ENCODE measurements at regions not wholly inside any gene's neighbourhood (a gene's known extent, or its start where the extent isn't known, plus 50 kb on each side); places are given as distances from the start of the nearest gene placed in this dataset.

DNA sequence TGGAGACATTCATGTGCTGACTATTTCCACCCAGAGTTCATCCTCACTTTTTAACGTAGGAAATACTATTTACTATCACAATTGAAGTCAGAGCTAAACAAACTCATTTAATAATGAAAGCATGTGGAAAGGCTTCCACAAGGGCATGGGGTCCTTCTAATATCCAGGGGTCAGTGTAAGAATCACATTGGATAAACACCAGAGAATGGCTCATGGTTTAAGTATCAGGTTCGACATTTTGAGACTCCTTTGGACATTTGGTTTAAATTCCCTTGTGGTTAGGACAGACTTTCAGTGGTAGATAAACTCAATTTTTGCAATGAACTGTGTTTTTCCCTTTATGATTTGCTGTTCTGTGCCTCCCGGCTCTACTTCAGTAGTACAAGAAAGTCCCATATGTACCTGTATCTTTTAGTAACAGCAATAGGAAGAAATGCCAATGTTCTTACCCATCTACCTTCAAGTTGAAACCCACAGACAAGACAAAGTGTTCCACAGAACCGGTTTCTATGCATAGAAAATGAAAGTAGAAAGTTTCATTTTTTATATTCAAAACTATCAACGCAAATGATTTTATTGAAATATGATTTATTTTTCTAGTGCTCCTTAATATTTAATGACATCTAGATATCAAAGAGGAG lies 589.0 kb upstream of the FAM241A start:
- Histone ChIP-seq H3K4me3 (ENCODE audit: low read depth in 1 of 2, low read length in 2 of 2) (no peak overlapping the region), H3K4me1 (ENCODE audit: control insufficient read depth in 1 of 2, insufficient read depth in 2 of 2, low read length in 2 of 2) (no peaks in the 10 kb centered on the region), H3K9me3 (ENCODE audit: control insufficient read depth in 1 of 2, low read length in 2 of 2) (no peaks in the 10 kb centered on the region), H3K27me3 (ENCODE audit: control insufficient read depth in 1 of 2, insufficient read depth in 2 of 2, low read length in 2 of 2) (no peaks in the 10 kb centered on the region), H3K27ac (ENCODE audit: low read depth, low read length) (no peak overlapping the region), H3K9ac (ENCODE audit: low read depth in 1 of 2, low read length in 2 of 2) (no peak overlapping the region), H3K36me3 (ENCODE audit: control insufficient read depth in 1 of 2, insufficient read depth in 2 of 2, low read length in 2 of 2) (no peaks in the 10 kb centered on the region)

DNA sequence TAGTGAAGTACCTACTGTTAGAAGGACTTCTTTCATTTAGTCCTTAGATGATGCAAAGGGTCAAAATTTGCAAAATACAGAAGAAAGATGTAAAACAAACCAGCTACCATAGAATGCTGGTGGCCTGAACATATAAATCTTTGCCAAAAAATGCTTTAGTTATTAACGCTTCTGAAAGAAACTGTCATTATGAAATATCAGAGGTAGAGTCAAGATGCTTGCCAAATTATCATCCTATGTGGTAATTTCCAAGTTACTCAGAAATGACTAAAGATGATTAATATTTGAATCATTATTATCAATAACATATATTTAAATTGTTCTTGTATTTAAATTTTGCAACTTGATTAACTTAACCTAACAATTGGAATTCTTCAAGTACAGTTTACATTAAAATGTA lies 588.4 kb upstream of the FAM241A start:
- H3K4me3 ChIP-seq (ENCODE audit: low read depth in 1 of 2, low read length in 2 of 2): no peak overlapping the region
- no peaks in the 10 kb centered on the region for H3K27me3 ChIP-seq (ENCODE audit: control insufficient read depth in 1 of 2, insufficient read depth in 2 of 2, low read length in 2 of 2)
- no peaks in the 10 kb centered on the region for H3K9me3 ChIP-seq (ENCODE audit: control insufficient read depth in 1 of 2, low read length in 2 of 2)
- no peaks in the 10 kb centered on the region for H3K4me1 ChIP-seq (ENCODE audit: control insufficient read depth in 1 of 2, insufficient read depth in 2 of 2, low read length in 2 of 2)
- H3K36me3 ChIP-seq (ENCODE audit: control insufficient read depth in 1 of 2, insufficient read depth in 2 of 2, low read length in 2 of 2): no peaks in the 10 kb centered on the region
- no peak overlapping the region for H3K27ac ChIP-seq (ENCODE audit: low read depth, low read length)
- no peak overlapping the region for H3K9ac ChIP-seq (ENCODE audit: low read depth in 1 of 2, low read length in 2 of 2)

DNA sequence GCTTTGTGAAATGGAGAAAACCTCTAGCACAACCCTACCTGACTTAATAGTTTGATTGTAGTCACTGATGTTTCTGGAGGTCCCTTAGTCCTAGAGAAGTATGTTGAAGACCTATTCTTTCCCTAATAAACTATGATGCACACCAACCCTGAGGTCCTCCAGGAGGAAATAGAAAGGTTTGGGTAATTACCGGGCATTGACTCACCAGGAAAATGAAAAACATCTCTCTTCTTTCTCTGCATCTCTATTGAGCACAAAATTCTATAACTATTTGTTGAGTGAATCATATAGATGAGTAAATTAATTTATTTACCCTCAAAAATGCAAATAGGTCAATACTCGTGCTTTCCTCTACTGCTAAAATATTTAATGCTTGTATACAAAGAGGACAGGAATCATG lies 582.4 kb upstream of the FAM241A start:
- Histone ChIP-seq H3K36me3 (ENCODE audit: control insufficient read depth in 1 of 2, insufficient read depth in 2 of 2, low read length in 2 of 2) (no peaks in the 10 kb centered on the region), H3K4me3 (ENCODE audit: low read depth in 1 of 2, low read length in 2 of 2) (no peak overlapping the region), H3K9ac (ENCODE audit: low read depth in 1 of 2, low read length in 2 of 2) (no peak overlapping the region), H3K9me3 (ENCODE audit: control insufficient read depth in 1 of 2, low read length in 2 of 2) (no peaks in the 10 kb centered on the region), H3K27ac (ENCODE audit: low read depth, low read length) (no peak overlapping the region), H3K4me1 (ENCODE audit: control insufficient read depth in 1 of 2, insufficient read depth in 2 of 2, low read length in 2 of 2) (no peaks in the 10 kb centered on the region), H3K27me3 (ENCODE audit: control insufficient read depth in 1 of 2, insufficient read depth in 2 of 2, low read length in 2 of 2) (no peaks in the 10 kb centered on the region)

DNA sequence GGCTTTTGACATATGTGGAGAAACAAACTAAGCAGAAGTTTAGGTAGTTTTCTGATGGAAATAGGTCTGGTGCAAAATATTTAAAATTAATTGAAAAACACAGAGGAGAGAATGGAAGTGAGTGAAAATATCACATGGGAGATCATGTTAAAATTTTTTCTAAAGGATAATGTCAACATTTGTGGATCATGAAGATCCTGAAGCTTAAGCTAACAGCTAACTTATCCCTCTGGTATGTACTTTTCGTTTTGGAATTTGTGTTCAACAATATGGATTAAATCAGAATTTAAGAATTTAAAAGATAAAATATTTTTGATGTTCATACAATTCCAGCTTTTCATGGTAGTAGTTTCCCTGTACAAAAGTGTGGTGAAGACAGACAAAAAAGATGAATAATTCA lies 572.8 kb upstream of the FAM241A start:
- Histone ChIP-seq H3K9ac (ENCODE audit: low read depth in 1 of 2, low read length in 2 of 2) (no peak overlapping the region), H3K4me3 (ENCODE audit: low read depth in 1 of 2, low read length in 2 of 2) (no peak overlapping the region), H3K36me3 (ENCODE audit: control insufficient read depth in 1 of 2, insufficient read depth in 2 of 2, low read length in 2 of 2) (no peaks in the 10 kb centered on the region), H3K4me1 (ENCODE audit: control insufficient read depth in 1 of 2, insufficient read depth in 2 of 2, low read length in 2 of 2) (no peaks in the 10 kb centered on the region), H3K27ac (ENCODE audit: low read depth, low read length) (no peak overlapping the region), H3K27me3 (ENCODE audit: control insufficient read depth in 1 of 2, insufficient read depth in 2 of 2, low read length in 2 of 2) (no peaks in the 10 kb centered on the region), H3K9me3 (ENCODE audit: control insufficient read depth in 1 of 2, low read length in 2 of 2) (no peaks in the 10 kb centered on the region)

DNA sequence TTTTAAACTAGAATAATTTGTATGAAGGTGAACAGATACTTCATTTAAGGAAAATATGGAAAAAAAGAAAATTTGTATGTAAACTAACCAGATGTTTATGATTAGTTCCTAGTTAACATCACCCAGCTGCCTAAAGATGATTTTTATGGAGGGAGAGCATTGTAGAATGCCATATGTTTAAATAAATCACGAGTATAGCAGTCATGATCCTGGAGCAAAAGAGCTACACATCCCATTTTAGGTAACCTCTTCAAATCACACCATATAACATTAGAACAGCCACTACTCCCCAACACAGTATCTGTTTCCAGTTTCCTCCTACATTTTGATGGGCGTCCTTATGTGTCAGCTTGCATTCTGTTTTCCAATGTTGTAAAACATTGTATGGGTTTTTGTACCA lies 571.9 kb upstream of the FAM241A start:
- no peaks in the 10 kb centered on the region for H3K27me3 ChIP-seq (ENCODE audit: control insufficient read depth in 1 of 2, insufficient read depth in 2 of 2, low read length in 2 of 2)
- H3K9me3 ChIP-seq (ENCODE audit: control insufficient read depth in 1 of 2, low read length in 2 of 2): no peaks in the 10 kb centered on the region
- H3K4me1 ChIP-seq (ENCODE audit: control insufficient read depth in 1 of 2, insufficient read depth in 2 of 2, low read length in 2 of 2): no peaks in the 10 kb centered on the region
- no peaks in the 10 kb centered on the region for H3K36me3 ChIP-seq (ENCODE audit: control insufficient read depth in 1 of 2, insufficient read depth in 2 of 2, low read length in 2 of 2)
- no peak overlapping the region for H3K9ac ChIP-seq (ENCODE audit: low read depth in 1 of 2, low read length in 2 of 2)
- no peak overlapping the region for H3K27ac ChIP-seq (ENCODE audit: low read depth, low read length)
- no peak overlapping the region for H3K4me3 ChIP-seq (ENCODE audit: low read depth in 1 of 2, low read length in 2 of 2)

DNA sequence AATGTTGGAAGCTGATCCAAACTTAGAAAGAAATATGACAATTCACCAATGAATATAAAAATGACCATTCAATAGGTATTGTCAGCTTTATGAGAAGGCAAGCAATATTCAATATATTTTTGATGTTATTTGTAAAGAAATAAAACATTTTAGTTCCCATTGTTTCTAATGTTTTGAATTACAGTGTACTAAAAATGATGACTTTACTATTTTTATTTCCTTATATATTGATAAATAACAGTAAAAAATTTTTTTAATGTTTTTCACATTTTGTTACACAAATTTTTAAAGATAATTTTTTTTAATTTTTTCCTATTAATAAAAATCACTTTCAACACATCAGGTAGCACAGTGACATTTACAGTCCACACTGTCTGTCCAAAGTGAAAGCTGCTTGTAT lies 565.5 kb upstream of the FAM241A start:
- Histone ChIP-seq H3K4me3 (ENCODE audit: low read depth in 1 of 2, low read length in 2 of 2) (no peak overlapping the region), H3K9ac (ENCODE audit: low read depth in 1 of 2, low read length in 2 of 2) (no peak overlapping the region), H3K27ac (ENCODE audit: low read depth, low read length) (no peak overlapping the region), H3K27me3 (ENCODE audit: control insufficient read depth in 1 of 2, insufficient read depth in 2 of 2, low read length in 2 of 2) (no peaks in the 10 kb centered on the region), H3K9me3 (ENCODE audit: control insufficient read depth in 1 of 2, low read length in 2 of 2) (peaks cover 6 to 9% of the 10 kb centered on the region in 2 donors), H3K36me3 (ENCODE audit: control insufficient read depth in 1 of 2, insufficient read depth in 2 of 2, low read length in 2 of 2) (no peaks in the 10 kb centered on the region), H3K4me1 (ENCODE audit: control insufficient read depth in 1 of 2, insufficient read depth in 2 of 2, low read length in 2 of 2) (no peaks in the 10 kb centered on the region)

DNA sequence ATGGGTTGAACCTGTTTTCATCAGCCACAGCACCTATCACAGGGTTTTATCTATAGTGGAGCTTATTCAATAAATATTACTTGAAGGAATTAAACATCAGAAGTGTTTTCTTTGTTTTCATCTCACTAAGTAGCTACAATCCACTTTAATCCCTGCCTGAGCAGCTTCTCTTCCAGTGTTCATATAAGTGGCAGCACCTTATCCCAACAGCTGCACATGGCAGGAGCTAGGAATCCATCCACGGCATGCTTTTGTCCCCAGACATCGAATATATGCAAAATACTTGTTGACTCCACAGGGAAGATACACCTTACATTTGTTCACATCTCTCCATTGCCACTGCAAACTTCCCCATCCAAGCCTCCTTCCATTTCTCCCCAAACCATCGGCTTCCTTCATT lies 549.8 kb upstream of the FAM241A start:
- H3K9me3 ChIP-seq (ENCODE audit: control insufficient read depth in 1 of 2, low read length in 2 of 2): no peaks in the 10 kb centered on the region
- no peak overlapping the region for H3K9ac ChIP-seq (ENCODE audit: low read depth in 1 of 2, low read length in 2 of 2)
- no peaks in the 10 kb centered on the region for H3K27me3 ChIP-seq (ENCODE audit: control insufficient read depth in 1 of 2, insufficient read depth in 2 of 2, low read length in 2 of 2)
- no peak overlapping the region for H3K4me3 ChIP-seq (ENCODE audit: low read depth in 1 of 2, low read length in 2 of 2)
- H3K27ac ChIP-seq (ENCODE audit: low read depth, low read length): no peak overlapping the region
- H3K36me3 ChIP-seq (ENCODE audit: control insufficient read depth in 1 of 2, insufficient read depth in 2 of 2, low read length in 2 of 2): no peaks in the 10 kb centered on the region
- no peaks in the 10 kb centered on the region for H3K4me1 ChIP-seq (ENCODE audit: control insufficient read depth in 1 of 2, insufficient read depth in 2 of 2, low read length in 2 of 2)

DNA sequence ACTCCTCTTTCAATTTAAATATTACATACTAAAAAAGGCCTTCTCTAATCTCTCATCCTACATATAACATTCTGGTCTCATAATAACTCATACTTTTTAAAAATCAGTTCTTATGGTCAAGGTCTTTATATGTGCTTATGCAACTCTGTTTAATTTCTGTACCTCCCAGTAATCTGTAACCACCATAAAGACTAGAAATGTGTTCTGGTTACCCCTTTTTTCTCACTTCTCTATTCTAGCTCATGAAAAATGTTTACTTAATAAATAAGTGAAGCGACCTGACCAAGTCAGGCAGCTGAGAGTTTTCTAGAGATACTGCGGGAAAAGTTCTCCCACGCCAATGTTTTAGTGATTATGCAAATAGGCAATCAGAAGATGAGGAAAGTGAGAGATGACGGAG lies 548.8 kb upstream of the FAM241A start:
- H3K4me1 ChIP-seq (ENCODE audit: control insufficient read depth in 1 of 2, insufficient read depth in 2 of 2, low read length in 2 of 2): no peaks in the 10 kb centered on the region
- H3K9ac ChIP-seq (ENCODE audit: low read depth in 1 of 2, low read length in 2 of 2): no peak overlapping the region
- no peaks in the 10 kb centered on the region for H3K36me3 ChIP-seq (ENCODE audit: control insufficient read depth in 1 of 2, insufficient read depth in 2 of 2, low read length in 2 of 2)
- no peak overlapping the region for H3K27ac ChIP-seq (ENCODE audit: low read depth, low read length)
- no peaks in the 10 kb centered on the region for H3K9me3 ChIP-seq (ENCODE audit: control insufficient read depth in 1 of 2, low read length in 2 of 2)
- no peaks in the 10 kb centered on the region for H3K27me3 ChIP-seq (ENCODE audit: control insufficient read depth in 1 of 2, insufficient read depth in 2 of 2, low read length in 2 of 2)
- no peak overlapping the region for H3K4me3 ChIP-seq (ENCODE audit: low read depth in 1 of 2, low read length in 2 of 2)

DNA sequence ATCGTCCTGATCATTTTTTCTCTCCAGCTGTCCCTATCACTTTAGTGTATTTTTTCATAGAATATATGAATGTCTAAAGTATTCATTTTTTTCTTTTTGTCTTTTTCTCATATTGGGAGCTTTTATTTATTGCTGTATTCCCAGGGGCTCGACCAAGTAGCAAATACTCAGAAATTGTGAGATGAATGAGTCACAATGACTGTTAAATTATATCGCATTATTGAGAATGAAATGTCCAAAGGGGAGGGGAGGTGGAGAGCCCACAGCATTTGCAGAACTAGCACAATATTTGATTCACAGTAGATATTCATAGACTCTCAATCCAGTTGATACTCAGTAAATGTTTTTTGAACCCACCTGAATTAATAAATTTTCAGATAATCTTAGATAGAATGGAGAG lies 543.6 kb upstream of the FAM241A start:
- Histone ChIP-seq H3K27me3 (ENCODE audit: control insufficient read depth in 1 of 2, insufficient read depth in 2 of 2, low read length in 2 of 2) (no peaks in the 10 kb centered on the region), H3K4me1 (ENCODE audit: control insufficient read depth in 1 of 2, insufficient read depth in 2 of 2, low read length in 2 of 2) (no peaks in the 10 kb centered on the region), H3K9me3 (ENCODE audit: control insufficient read depth in 1 of 2, low read length in 2 of 2) (no peaks in the 10 kb centered on the region), H3K36me3 (ENCODE audit: control insufficient read depth in 1 of 2, insufficient read depth in 2 of 2, low read length in 2 of 2) (no peaks in the 10 kb centered on the region), H3K27ac (ENCODE audit: low read depth, low read length) (no peak overlapping the region), H3K4me3 (ENCODE audit: low read depth in 1 of 2, low read length in 2 of 2) (no peak overlapping the region), H3K9ac (ENCODE audit: low read depth in 1 of 2, low read length in 2 of 2) (no peak overlapping the region)

DNA sequence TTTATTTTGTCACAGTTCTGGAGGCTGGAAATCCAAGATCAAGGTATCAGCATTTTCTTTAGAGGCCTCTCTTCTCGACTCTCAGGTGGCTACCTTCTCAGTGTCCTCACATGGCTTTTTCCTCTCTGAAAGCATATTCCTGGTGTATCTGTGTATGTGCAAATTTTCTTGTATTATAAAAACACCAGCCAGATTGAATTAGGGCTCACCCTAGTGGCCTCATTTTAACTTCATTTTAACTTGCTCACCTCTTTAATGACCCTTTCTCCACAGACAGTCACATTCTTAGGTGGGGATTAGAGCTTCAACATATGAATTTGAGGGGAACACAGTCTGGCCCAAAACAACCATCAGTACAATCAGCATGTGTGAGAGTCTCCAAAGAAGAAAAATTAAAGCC lies 542.4 kb upstream of the FAM241A start:
- no peaks in the 10 kb centered on the region for H3K9me3 ChIP-seq (ENCODE audit: control insufficient read depth in 1 of 2, low read length in 2 of 2)
- H3K9ac ChIP-seq (ENCODE audit: low read depth in 1 of 2, low read length in 2 of 2): no peak overlapping the region
- H3K4me3 ChIP-seq (ENCODE audit: low read depth in 1 of 2, low read length in 2 of 2): no peak overlapping the region
- no peaks in the 10 kb centered on the region for H3K27me3 ChIP-seq (ENCODE audit: control insufficient read depth in 1 of 2, insufficient read depth in 2 of 2, low read length in 2 of 2)
- H3K36me3 ChIP-seq (ENCODE audit: control insufficient read depth in 1 of 2, insufficient read depth in 2 of 2, low read length in 2 of 2): no peaks in the 10 kb centered on the region
- H3K4me1 ChIP-seq (ENCODE audit: control insufficient read depth in 1 of 2, insufficient read depth in 2 of 2, low read length in 2 of 2): no peaks in the 10 kb centered on the region
- no peak overlapping the region for H3K27ac ChIP-seq (ENCODE audit: low read depth, low read length)

DNA sequence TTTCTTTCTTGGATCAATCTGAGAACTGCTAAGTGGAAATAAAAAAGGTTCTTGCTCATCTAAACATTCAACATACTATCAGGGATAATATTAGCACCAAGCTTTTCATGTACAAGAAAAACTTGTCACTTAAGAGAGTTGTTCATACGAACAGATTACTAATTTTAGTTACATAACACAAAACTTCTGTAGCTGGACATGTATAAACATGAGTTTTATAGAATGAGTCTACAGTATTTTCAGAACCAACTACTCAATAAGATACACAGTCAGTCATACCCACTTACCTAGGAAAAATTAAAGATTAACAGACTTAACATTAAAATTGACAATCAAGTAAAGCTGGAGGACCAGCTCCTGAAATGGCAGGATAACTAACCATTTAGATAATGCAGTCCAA lies 540.1 kb upstream of the FAM241A start:
- Histone ChIP-seq H3K9ac (ENCODE audit: low read depth in 1 of 2, low read length in 2 of 2) (no peak overlapping the region), H3K4me3 (ENCODE audit: low read depth in 1 of 2, low read length in 2 of 2) (no peak overlapping the region), H3K27ac (ENCODE audit: low read depth, low read length) (no peak overlapping the region), H3K9me3 (ENCODE audit: control insufficient read depth in 1 of 2, low read length in 2 of 2) (no peaks in the 10 kb centered on the region), H3K36me3 (ENCODE audit: control insufficient read depth in 1 of 2, insufficient read depth in 2 of 2, low read length in 2 of 2) (no peaks in the 10 kb centered on the region), H3K27me3 (ENCODE audit: control insufficient read depth in 1 of 2, insufficient read depth in 2 of 2, low read length in 2 of 2) (no peaks in the 10 kb centered on the region), H3K4me1 (ENCODE audit: control insufficient read depth in 1 of 2, insufficient read depth in 2 of 2, low read length in 2 of 2) (no peaks in the 10 kb centered on the region)

Data from duodenal mucosa (tissue), 2 donors.